ENCODE measurements at regions not wholly inside any gene's neighbourhood (a gene's known extent, or its start where the extent isn't known, plus 50 kb on each side); places are given as distances from the start of the nearest gene placed in this dataset.

DNA sequence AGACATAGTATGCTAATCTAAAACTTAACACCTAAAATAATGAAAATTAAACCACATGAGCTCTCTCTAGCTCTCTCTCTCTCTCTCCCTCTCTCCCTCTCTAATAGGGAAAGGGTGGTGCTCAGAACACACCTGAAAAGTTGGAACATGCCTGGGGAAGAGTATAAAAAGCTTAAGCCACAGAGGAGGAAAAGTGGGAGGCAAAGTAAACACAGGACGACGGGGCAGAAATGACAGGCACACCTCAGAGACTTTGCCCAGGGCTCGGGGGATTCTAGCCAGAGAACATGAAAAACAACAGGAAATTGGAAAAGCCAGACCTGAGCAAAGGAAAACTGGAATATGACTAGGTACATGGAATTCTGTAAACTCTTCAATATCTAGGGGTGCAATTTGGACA, 666.1 kb downstream of the BCL11A start:
- no peak for ATAC-seq
- Histone ChIP-seq H3K27ac (no peak overlapping the region), H3K4me3 (no peak overlapping the region), H3K4me2 (no peak overlapping the region), H3K4me1 (no peaks in the 10 kb centered on the region), H3K9me3 (no peaks in the 10 kb centered on the region)
- CTCF ChIA-PET: no interaction called here
- WGBS (ENCODE audit: missing lambda C conversion rate): 3% methylated on average over 3 of the region's 3 CpGs
- no peak for TF ChIP-seq KDM1A (IDR thresholded peaks at IDR 0.05; ENCODE audit: low read depth)
- TF ChIP-seq KDM5A (IDR thresholded peaks at IDR 0.05): no peak
- TF ChIP-seq, protein P1, sequence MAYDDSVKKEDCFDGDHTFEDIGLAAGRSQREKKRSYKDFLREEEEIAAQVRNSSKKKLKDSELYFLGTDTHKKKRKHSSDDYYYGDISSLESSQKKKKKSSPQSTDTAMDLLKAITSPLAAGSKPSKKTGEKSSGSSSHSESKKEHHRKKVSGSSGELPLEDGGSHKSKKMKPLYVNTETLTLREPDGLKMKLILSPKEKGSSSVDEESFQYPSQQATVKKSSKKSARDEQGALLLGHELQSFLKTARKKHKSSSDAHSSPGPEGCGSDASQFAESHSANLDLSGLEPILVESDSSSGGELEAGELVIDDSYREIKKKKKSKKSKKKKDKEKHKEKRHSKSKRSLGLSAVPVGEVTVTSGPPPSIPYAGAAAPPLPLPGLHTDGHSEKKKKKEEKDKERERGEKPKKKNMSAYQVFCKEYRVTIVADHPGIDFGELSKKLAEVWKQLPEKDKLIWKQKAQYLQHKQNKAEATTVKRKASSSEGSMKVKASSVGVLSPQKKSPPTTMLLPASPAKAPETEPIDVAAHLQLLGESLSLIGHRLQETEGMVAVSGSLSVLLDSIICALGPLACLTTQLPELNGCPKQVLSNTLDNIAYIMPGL (CRISPR knock-in tag; IDR thresholded peaks at IDR 0.05; ENCODE audit: borderline replicate concordance): no peak
- TF ChIP-seq POLR2A (IDR thresholded peaks at IDR 0.05; ENCODE audit: low read length): no peak
- no peak for TF ChIP-seq HDAC2 (IDR thresholded peaks at IDR 0.05)
- no peak for TF ChIP-seq REST (IDR thresholded peaks at IDR 0.05)
- TF ChIP-seq EHF (CRISPR knock-in tag; IDR thresholded peaks at IDR 0.05): no peak
- no peak for TF ChIP-seq HOXB13 (CRISPR knock-in tag; IDR thresholded peaks at IDR 0.05; ENCODE audit: low read depth)
- no peak for TF ChIP-seq PBX3 (IDR thresholded peaks at IDR 0.05)
- TF ChIP-seq HEYL (CRISPR knock-in tag; IDR thresholded peaks at IDR 0.05): no peak
- no peak for TF ChIP-seq JUN (IDR thresholded peaks at IDR 0.05)
- TF ChIP-seq, protein P2, sequence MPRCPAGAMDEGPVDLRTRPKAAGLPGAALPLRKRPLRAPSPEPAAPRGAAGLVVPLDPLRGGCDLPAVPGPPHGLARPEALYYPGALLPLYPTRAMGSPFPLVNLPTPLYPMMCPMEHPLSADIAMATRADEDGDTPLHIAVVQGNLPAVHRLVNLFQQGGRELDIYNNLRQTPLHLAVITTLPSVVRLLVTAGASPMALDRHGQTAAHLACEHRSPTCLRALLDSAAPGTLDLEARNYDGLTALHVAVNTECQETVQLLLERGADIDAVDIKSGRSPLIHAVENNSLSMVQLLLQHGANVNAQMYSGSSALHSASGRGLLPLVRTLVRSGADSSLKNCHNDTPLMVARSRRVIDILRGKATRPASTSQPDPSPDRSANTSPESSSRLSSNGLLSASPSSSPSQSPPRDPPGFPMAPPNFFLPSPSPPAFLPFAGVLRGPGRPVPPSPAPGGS (IDR thresholded peaks at IDR 0.05): no peak
- no peak for TF ChIP-seq FOXS1 (CRISPR knock-in tag; IDR thresholded peaks at IDR 0.05)
- no peak for TF ChIP-seq CTCF (IDR thresholded peaks at IDR 0.05)
- no peak for TF ChIP-seq CBX8 (IDR thresholded peaks at IDR 0.05)
- no peak for TF ChIP-seq SREBF2 (IDR thresholded peaks at IDR 0.05)
- no peak for TF ChIP-seq RAD21 (conservative IDR thresholded peaks at IDR 0.05 in 1 of 2, IDR thresholded peaks at IDR 0.05 in 1 of 2)
- no peak for TF ChIP-seq JUNB (IDR thresholded peaks at IDR 0.05)
- no peak for TF ChIP-seq MAX (IDR thresholded peaks at IDR 0.05)
- no peak for TF ChIP-seq ESRRA (IDR thresholded peaks at IDR 0.05; ENCODE audit: borderline replicate concordance, low read length)
- no peak for DNase-seq (ENCODE audit: low read depth in 1 of 2, low spot score in 1 of 2)
- FAIRE-seq: no peak
- POLR2A ChIA-PET: no interaction called here

Measured in A549 (cell line).